GM12878 (cell line): ENCODE measurements at regions not wholly inside any gene's neighbourhood (a gene's known extent, or its start where the extent isn't known, plus 50 kb on each side); places are given as distances from the start of the nearest gene placed in this dataset.

Source experiments
- ATAC-seq: fragments of 200-7000 bp; cut with Tn5 transposase; 3 replicates; pipeline ENCODE4 v1.9.1; 2020; ENCODE audit warnings: mild to moderate bottlenecking, moderate library complexity
- BruUV-seq: library from RNA; stranded (reverse); fragments of 400-500 nt; replicated peaks from 2 replicates; lab custom pipeline; 2021; lab: Mats Ljungman, UMichigan
- CTCF ChIA-PET: fragments of 300-600 bp; sonication (Branson Sonifier 250); formaldehyde crosslinking; extraction: SDS; loops from one replicate; lab custom pipeline; 2021; ENCODE audit warnings: inconsistent platforms; lab: Yijun Ruan, JAX
- POLR2A ChIA-PET: fragments of 350-600 bp; formaldehyde crosslinking; extraction: SDS; loops from one replicate; lab custom pipeline; 2021; ENCODE audit warnings: inconsistent platforms; lab: Charles Lee
- RAD21 ChIA-PET: fragments of 300-600 bp; sonication (Branson Sonifier 250); formaldehyde crosslinking; loops from one replicate; lab custom pipeline; 2023; ENCODE audit warnings: antibody characterized with exemption; ENCODE audit not compliant: unreplicated experiment; lab: Charles Lee
- SMC1A ChIA-PET: fragments of 300-600 bp; sonication (Branson Sonifier 250); formaldehyde crosslinking; loops from one replicate; lab custom pipeline; 2023; ENCODE audit not compliant: unreplicated experiment, uncharacterized antibody; lab: Charles Lee
- DNase-seq: peaks from one replicate; pipeline ENCODE4 v3.0.0-alpha.2; 2011; ENCODE audit warnings: low read depth, low spot score
- FAIRE-seq: peaks from 3 replicates; lab custom pipeline; 2011; peaks lifted over from hg19 to GRCh38; lab: Jason Lieb, UNC
- H2AFZ ChIP-seq: 2 replicates; pipeline ENCODE4 v1.6.0; 2011; ENCODE audit warnings: low read depth, low read length, control low read depth; ENCODE audit not compliant: control insufficient read depth
- H3K27ac ChIP-seq: 2 replicates; pipeline ENCODE4 v1.5.1; 2011; ENCODE audit warnings: control low read depth; ENCODE audit not compliant: control insufficient read depth, insufficient read depth
- H3K27me3 ChIP-seq, 2 experiments: replicated peaks in 1 of 2; 2 replicates each; pipeline versions ENCODE4 v1.6.0 to v1.6.1; 2011; ENCODE audit warnings: low read length in 1 of 2; ENCODE audit not compliant: control insufficient read depth in 2 of 2, insufficient read depth in 2 of 2
- H3K36me3 ChIP-seq, 2 experiments: 2 replicates each; pipeline ENCODE4 v1.5.1; 2011; ENCODE audit warnings: low read length in 1 of 2; ENCODE audit not compliant: control insufficient read depth in 2 of 2, insufficient read depth in 2 of 2
- H3K4me1 ChIP-seq: 2 replicates; pipeline ENCODE4 v1.6.1; 2011; ENCODE audit warnings: mild to moderate bottlenecking, low read length, moderate library complexity, mixed read lengths; ENCODE audit not compliant: control insufficient read depth, insufficient read depth
- H3K4me2 ChIP-seq: 2 replicates; pipeline ENCODE4 v1.6.0; 2011; ENCODE audit warnings: control low read depth; ENCODE audit not compliant: control insufficient read depth, insufficient read depth
- H3K4me3 ChIP-seq: fragments of 200-600 bp; sonication (generic); 2 replicates; pipeline ENCODE4 v1.5.1; 2016
- H3K79me2 ChIP-seq: 2 replicates; pipeline ENCODE4 v1.6.0; 2011; ENCODE audit warnings: low read length; ENCODE audit not compliant: control insufficient read depth, insufficient read depth
- H3K9ac ChIP-seq: 2 replicates; pipeline ENCODE4 v1.8.0; 2011; ENCODE audit warnings: low read length, control low read depth, mixed read lengths; ENCODE audit not compliant: control insufficient read depth, insufficient read depth
- H3K9me3 ChIP-seq: replicated peaks from 3 replicates; pipeline ENCODE4 v1.5.1; 2011; ENCODE audit warnings: mild to moderate bottlenecking, low read length; ENCODE audit not compliant: control insufficient read depth, insufficient read depth
- H4K20me1 ChIP-seq: 2 replicates; pipeline ENCODE4 v1.6.0; 2011; ENCODE audit not compliant: control insufficient read depth, insufficient read depth
- CBX5 ChIP-seq: sonication (generic); IDR thresholded peaks from 2 replicates; pipeline ENCODE4 v1.6.1; 2016; ENCODE audit warnings: low read depth, moderate library complexity, mild to moderate bottlenecking, inconsistent platforms
- FOXK2 ChIP-seq: fragments of 450-650 bp; IDR thresholded peaks from 2 replicates; pipeline ENCODE4 v1.6.1; 2017; ENCODE audit warnings: mild to moderate bottlenecking, moderate library complexity
- JUNB ChIP-seq: IDR thresholded peaks from 2 replicates; pipeline ENCODE4 v1.6.1; 2016; ENCODE audit warnings: antibody characterized with exemption, mild to moderate bottlenecking
- MLLT1 ChIP-seq: fragments of 450-650 bp; IDR thresholded peaks from 2 replicates; pipeline ENCODE4 v1.6.1; 2016; ENCODE audit warnings: mild to moderate bottlenecking
- PML ChIP-seq: IDR thresholded peaks from 2 replicates; pipeline ENCODE4 v1.6.1; 2012; ENCODE audit warnings: low read length, inconsistent platforms
- RAD21 ChIP-seq: IDR thresholded peaks from 2 replicates; pipeline ENCODE4 v1.6.1; 2011; ENCODE audit warnings: mild to moderate bottlenecking, low read depth, low read length, moderate library complexity; ENCODE audit not compliant: insufficient read depth
- SKIL ChIP-seq: fragments of 450-650 bp; IDR thresholded peaks from 2 replicates; pipeline ENCODE4 v1.6.1; 2017; ENCODE audit warnings: mild to moderate bottlenecking, low read depth, inconsistent platforms; ENCODE audit not compliant: poor library complexity, severe bottlenecking
- SREBF2 ChIP-seq: IDR thresholded peaks from 2 replicates; pipeline ENCODE4 v1.6.1; 2012; ENCODE audit warnings: mild to moderate bottlenecking, low read length
- ZNF687 ChIP-seq: fragments of 450-650 bp; IDR thresholded peaks from 2 replicates; pipeline ENCODE4 v1.6.1; 2017; ENCODE audit warnings: mild to moderate bottlenecking, moderate library complexity
- in situ Hi-C: fragments of 300-500 bp; cut with MboI; formaldehyde crosslinking; loops from 9 replicates; pipeline ENCODE4 v1.14.3; 2018; ENCODE audit warnings: mixed read lengths
- intact Hi-C: fragments of 100-400 bp; cut with micrococcal nuclease; formaldehyde crosslinking; loops from one replicate; pipeline ENCODE4 v1.14.2; 2022; ENCODE audit not compliant: unreplicated experiment
- TF ChIP-seq, protein P1 (sequence below): IDR thresholded peaks from 2 replicates; pipeline ENCODE4 v1.6.1; 2012; ENCODE audit warnings: low read depth, low read length, improper control_type of control experiment
- TF ChIP-seq, protein P2 (sequence below): fragments of 450-650 bp; IDR thresholded peaks from 2 replicates; pipeline ENCODE4 v1.6.1; 2016; ENCODE audit warnings: mild to moderate bottlenecking, moderate library complexity, borderline replicate concordance

DNA sequence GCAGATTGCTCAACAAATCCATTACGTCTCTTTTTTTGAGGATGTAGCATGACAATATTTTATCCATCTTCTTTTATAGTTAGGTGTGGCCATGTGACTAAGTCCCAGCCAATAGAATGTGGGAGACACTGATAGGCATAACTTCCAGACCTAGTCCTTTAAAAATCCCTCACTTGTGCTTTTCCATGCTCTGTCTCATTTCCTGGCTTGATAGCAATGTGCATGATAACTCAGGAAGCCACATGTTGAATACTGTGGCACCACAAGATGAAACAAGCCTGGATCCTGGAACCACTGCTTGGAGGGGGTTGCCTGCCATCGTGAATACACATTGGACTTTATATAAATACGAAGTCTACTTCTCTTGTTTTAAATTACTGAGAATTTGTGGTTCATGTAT lies 184.0 kb upstream of the NEIL3 start (continued):
- TF ChIP-seq, protein P1, sequence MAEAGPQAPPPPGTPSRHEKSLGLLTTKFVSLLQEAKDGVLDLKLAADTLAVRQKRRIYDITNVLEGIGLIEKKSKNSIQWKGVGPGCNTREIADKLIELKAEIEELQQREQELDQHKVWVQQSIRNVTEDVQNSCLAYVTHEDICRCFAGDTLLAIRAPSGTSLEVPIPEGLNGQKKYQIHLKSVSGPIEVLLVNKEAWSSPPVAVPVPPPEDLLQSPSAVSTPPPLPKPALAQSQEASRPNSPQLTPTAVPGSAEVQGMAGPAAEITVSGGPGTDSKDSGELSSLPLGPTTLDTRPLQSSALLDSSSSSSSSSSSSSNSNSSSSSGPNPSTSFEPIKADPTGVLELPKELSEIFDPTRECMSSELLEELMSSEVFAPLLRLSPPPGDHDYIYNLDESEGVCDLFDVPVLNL: no peak

DNA sequence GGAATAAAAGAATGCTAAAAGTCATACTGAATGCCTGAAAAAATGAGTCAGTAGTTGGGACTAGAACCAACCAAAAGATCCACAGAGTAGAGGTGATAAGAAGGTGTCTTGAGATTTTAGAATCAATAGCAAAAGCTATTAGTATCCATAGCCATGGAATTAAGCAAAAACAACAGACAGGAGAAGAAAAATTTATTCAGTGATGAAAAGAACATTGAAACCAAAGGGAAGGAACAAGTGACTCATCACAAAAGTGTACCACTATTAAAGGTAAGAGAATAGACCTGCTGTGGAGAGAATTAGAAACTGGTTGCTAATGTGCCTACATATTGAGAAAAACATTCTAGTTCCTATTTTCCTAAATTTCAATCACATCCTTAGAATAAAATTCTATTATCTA lies 182.0 kb upstream of the NEIL3 start:
- ATAC-seq (no peak), DNase-seq (no peak), FAIRE-seq (no peak)
- ChIA-PET CTCF (no interaction called here), RAD21 (no interaction called here), POLR2A (no interaction called here), SMC1A (no interaction called here)
- no peaks in the 10 kb centered on the region for H3K36me3 ChIP-seq
- no peaks in the 10 kb centered on the region for H3K27me3 ChIP-seq
- no peak overlapping the region for H3K27ac ChIP-seq
- no peaks in the 10 kb centered on the region for H3K79me2 ChIP-seq
- no peaks in the 10 kb centered on the region for H3K9me3 ChIP-seq
- H3K4me1 ChIP-seq: no peaks in the 10 kb centered on the region
- in situ Hi-C loops (no loop called here), intact Hi-C loops (no loop called here)
- no peak overlapping the region for H3K9ac ChIP-seq
- no peaks in the 10 kb centered on the region for H4K20me1 ChIP-seq
- H3K4me3 ChIP-seq: no peak overlapping the region
- no peak overlapping the region for H3K4me2 ChIP-seq
- BruUV-seq: no TSS peak
- no peak overlapping the region for H2AFZ ChIP-seq
- TF ChIP-seq JUNB: no peak
- no peak for TF ChIP-seq RAD21
- no peak for TF ChIP-seq CBX5
- TF ChIP-seq PML: no peak
- TF ChIP-seq, protein P2, sequence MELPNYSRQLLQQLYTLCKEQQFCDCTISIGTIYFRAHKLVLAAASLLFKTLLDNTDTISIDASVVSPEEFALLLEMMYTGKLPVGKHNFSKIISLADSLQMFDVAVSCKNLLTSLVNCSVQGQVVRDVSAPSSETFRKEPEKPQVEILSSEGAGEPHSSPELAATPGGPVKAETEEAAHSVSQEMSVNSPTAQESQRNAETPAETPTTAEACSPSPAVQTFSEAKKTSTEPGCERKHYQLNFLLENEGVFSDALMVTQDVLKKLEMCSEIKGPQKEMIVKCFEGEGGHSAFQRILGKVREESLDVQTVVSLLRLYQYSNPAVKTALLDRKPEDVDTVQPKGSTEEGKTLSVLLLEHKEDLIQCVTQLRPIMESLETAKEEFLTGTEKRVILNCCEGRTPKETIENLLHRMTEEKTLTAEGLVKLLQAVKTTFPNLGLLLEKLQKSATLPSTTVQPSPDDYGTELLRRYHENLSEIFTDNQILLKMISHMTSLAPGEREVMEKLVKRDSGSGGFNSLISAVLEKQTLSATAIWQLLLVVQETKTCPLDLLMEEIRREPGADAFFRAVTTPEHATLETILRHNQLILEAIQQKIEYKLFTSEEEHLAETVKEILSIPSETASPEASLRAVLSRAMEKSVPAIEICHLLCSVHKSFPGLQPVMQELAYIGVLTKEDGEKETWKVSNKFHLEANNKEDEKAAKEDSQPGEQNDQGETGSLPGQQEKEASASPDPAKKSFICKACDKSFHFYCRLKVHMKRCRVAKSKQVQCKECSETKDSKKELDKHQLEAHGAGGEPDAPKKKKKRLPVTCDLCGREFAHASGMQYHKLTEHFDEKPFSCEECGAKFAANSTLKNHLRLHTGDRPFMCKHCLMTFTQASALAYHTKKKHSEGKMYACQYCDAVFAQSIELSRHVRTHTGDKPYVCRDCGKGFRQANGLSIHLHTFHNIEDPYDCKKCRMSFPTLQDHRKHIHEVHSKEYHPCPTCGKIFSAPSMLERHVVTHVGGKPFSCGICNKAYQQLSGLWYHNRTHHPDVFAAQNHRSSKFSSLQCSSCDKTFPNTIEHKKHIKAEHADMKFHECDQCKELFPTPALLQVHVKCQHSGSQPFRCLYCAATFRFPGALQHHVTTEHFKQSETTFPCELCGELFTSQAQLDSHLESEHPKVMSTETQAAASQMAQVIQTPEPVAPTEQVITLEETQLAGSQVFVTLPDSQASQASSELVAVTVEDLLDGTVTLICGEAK: no peak
- no peak for TF ChIP-seq ZNF687
- no peak for TF ChIP-seq MLLT1
- TF ChIP-seq SREBF2: no peak
- no peak for TF ChIP-seq FOXK2
- no peak for TF ChIP-seq SKIL
